Trophoblast cell (in vitro differentiated cells and primary cell): ENCODE measurements at regions not wholly inside any gene's neighbourhood (a gene's known extent, or its start where the extent isn't known, plus 50 kb on each side); places are given as distances from the start of the nearest gene placed in this dataset.

Source experiments
- DNase-seq, 2 donors: peaks; one replicate each; pipeline ENCODE4 v3.0.0-alpha.2; 2016
- H2AFZ ChIP-seq: 2 replicates; pipeline ENCODE4 v1.6.1; 2013; ENCODE audit warnings: low read length, moderate library complexity, mild to moderate bottlenecking; ENCODE audit not compliant: insufficient read depth, poor library complexity
- H2AK5ac ChIP-seq: 2 replicates; pipeline ENCODE4 v1.6.1; 2013; ENCODE audit warnings: mild to moderate bottlenecking, low read length
- H2BK120ac ChIP-seq: 2 replicates; pipeline ENCODE4 v1.6.1; 2013; ENCODE audit warnings: low read length, mild to moderate bottlenecking, moderate library complexity; ENCODE audit not compliant: insufficient read depth, poor library complexity
- H2BK12ac ChIP-seq: 2 replicates; pipeline ENCODE4 v1.6.1; 2013; ENCODE audit warnings: mild to moderate bottlenecking, low read length, moderate library complexity
- H2BK5ac ChIP-seq: 2 replicates; pipeline ENCODE4 v1.6.1; 2013; ENCODE audit warnings: low read length, low read depth, moderate library complexity, mild to moderate bottlenecking; ENCODE audit not compliant: poor library complexity
- H3K14ac ChIP-seq: 2 replicates; pipeline ENCODE4 v1.6.1; 2013; ENCODE audit warnings: mild to moderate bottlenecking, low read length
- H3K18ac ChIP-seq: 2 replicates; pipeline ENCODE4 v1.6.1; 2013; ENCODE audit warnings: mild to moderate bottlenecking, low read length
- H3K23ac ChIP-seq: 2 replicates; pipeline ENCODE4 v1.6.1; 2013; ENCODE audit warnings: low read length
- H3K27ac ChIP-seq: 2 replicates; pipeline ENCODE4 v1.5.1; 2013; ENCODE audit warnings: low read depth, mild to moderate bottlenecking, inconsistent platforms, low read length, moderate library complexity
- H3K27me3 ChIP-seq: 2 replicates; pipeline ENCODE4 v1.6.1; 2013; ENCODE audit warnings: inconsistent platforms, mild to moderate bottlenecking, low read length, moderate library complexity; ENCODE audit not compliant: insufficient read depth
- H3K36me3 ChIP-seq, 2 experiments: 1 replicate in 1 of 2; 2 replicates in 1 of 2; pipeline ENCODE4 v1.6.1; 2013; ENCODE audit warnings: low read length in 2 of 2, mild to moderate bottlenecking in 2 of 2, moderate library complexity in 1 of 2; ENCODE audit not compliant: insufficient read depth in 2 of 2, control insufficient read depth in 1 of 2
- H3K4ac ChIP-seq: 2 replicates; pipeline ENCODE4 v1.6.1; 2013; ENCODE audit warnings: low read depth, mild to moderate bottlenecking, low read length, moderate library complexity
- H3K4me1 ChIP-seq, 2 experiments: 1 replicate in 1 of 2; 2 replicates in 1 of 2; pipeline ENCODE4 v1.6.1; 2013; ENCODE audit warnings: low read length in 2 of 2, mild to moderate bottlenecking in 2 of 2, moderate library complexity in 1 of 2; ENCODE audit not compliant: insufficient read depth in 2 of 2, control insufficient read depth in 1 of 2
- H3K4me2 ChIP-seq: 2 replicates; pipeline ENCODE4 v1.6.1; 2013; ENCODE audit warnings: inconsistent platforms, mild to moderate bottlenecking, low read length, moderate library complexity
- H3K4me3 ChIP-seq: 2 replicates; pipeline ENCODE4 v1.5.1; 2013; ENCODE audit warnings: mild to moderate bottlenecking, low read depth, low read length, inconsistent platforms
- H3K79me1 ChIP-seq: one replicate; pipeline ENCODE4 v1.6.1; 2013; ENCODE audit warnings: low read length
- H3K79me2 ChIP-seq: 2 replicates; pipeline ENCODE4 v1.6.1; 2013; ENCODE audit warnings: low read length, mild to moderate bottlenecking; ENCODE audit not compliant: control insufficient read depth, insufficient read depth, poor library complexity
- H3K9ac ChIP-seq: 2 replicates; pipeline ENCODE4 v1.6.1; 2013; ENCODE audit warnings: mild to moderate bottlenecking, low read length
- H3K9me3 ChIP-seq: 2 replicates; pipeline ENCODE4 v1.6.1; 2013; ENCODE audit warnings: low read depth, mild to moderate bottlenecking, control low read depth, inconsistent platforms, low read length; ENCODE audit not compliant: insufficient read depth
- H4K12ac ChIP-seq: 2 replicates; pipeline ENCODE4 v1.6.1; 2013; ENCODE audit warnings: low read depth, mild to moderate bottlenecking, low read length, moderate library complexity
- H4K8ac ChIP-seq: 2 replicates; pipeline ENCODE4 v1.6.1; 2013; ENCODE audit warnings: low read depth, mild to moderate bottlenecking, low read length, moderate library complexity
- H4K91ac ChIP-seq: one replicate; pipeline ENCODE4 v1.6.1; 2013; ENCODE audit warnings: low read depth, mild to moderate bottlenecking, low read length, moderate library complexity
- WGBS: extraction: QIAGEN DNeasy Blood & Tissue Kit; methylation state at CpG from one replicate; pipeline ENCODE4 v1.1.7; 2013; ENCODE audit warnings: missing lambda C conversion rate; ENCODE audit not compliant: insufficient read length, insufficient coverage; ENCODE audit errors: extremely low coverage; 5-methylcytosine and 5-hydroxymethylcytosine counted together

- Histone ChIP-seq H3K4me2 (peak overlapping the region; percentile 94), H3K36me3 (peaks cover 2 to 5% of the 10 kb centered on the region in 2 experiments), H2BK12ac (no peak overlapping the region), H3K14ac (peak overlapping the region; percentile 79), H3K4me3 (peak overlapping the region; percentile 90), H3K9ac (peak overlapping the region; percentile 73), H3K27me3 (no peaks in the 10 kb centered on the region), H3K27ac (no peak overlapping the region), H3K18ac (peak overlapping the region; percentile 64), H4K91ac (peak overlapping the region; percentile 35), H2AK5ac (no peak overlapping the region), H2BK120ac (no peak overlapping the region), H3K23ac (no peak overlapping the region), H4K8ac (peak overlapping the region; percentile 91), H3K79me2 (peaks cover 5% of the 10 kb centered on the region), H3K4me1 (peaks cover 0 to 6% of the 10 kb centered on the region in 2 experiments), H2BK5ac (peak overlapping the region; percentile 64), H3K79me1 (peaks cover 6% of the 10 kb centered on the region), H4K12ac (no peak overlapping the region), H2AFZ (peak overlapping the region; percentile 91), H3K9me3 (no peaks in the 10 kb centered on the region), H3K4ac (no peak overlapping the region)
- WGBS: no CpG with 5 or more reads among the region's 49 CpGs
- no peak for DNase-seq
Observed at GRCh38 chr19:28727480-28728159, 485.3 kb downstream of the UQCRFS1 start.

GRCh38 chr19:28726533-28727479, 486.1 kb downstream of the UQCRFS1 start:
- no peak overlapping the region for H2BK12ac ChIP-seq
- H4K12ac ChIP-seq: peak overlapping the region; percentile 74
- peak overlapping the region; percentile 64 for H2BK5ac ChIP-seq
- H3K18ac ChIP-seq: peak overlapping the region; percentile 64
- H3K4me3 ChIP-seq: peak overlapping the region; percentile 90
- H3K79me2 ChIP-seq: peaks cover 5% of the 10 kb centered on the region
- no peak for DNase-seq
- no peak overlapping the region for H3K27ac ChIP-seq
- WGBS: no CpG with 5 or more reads among the region's 46 CpGs
- H3K36me3 ChIP-seq: peaks cover 4 to 5% of the 10 kb centered on the region in 2 experiments
- peak overlapping the region; percentile 21 for H3K4ac ChIP-seq
- H3K9me3 ChIP-seq: no peaks in the 10 kb centered on the region
- H2AFZ ChIP-seq: peak overlapping the region; percentile 91
- H3K27me3 ChIP-seq: no peaks in the 10 kb centered on the region
- H3K4me1 ChIP-seq: peaks cover 0 to 6% of the 10 kb centered on the region in 2 experiments
- H4K8ac ChIP-seq: peak overlapping the region; percentile 91
- H3K79me1 ChIP-seq: peaks cover 6% of the 10 kb centered on the region
- no peak overlapping the region for H2AK5ac ChIP-seq
- H3K14ac ChIP-seq: peak overlapping the region; percentile 79
- peak overlapping the region; percentile 63 for H2BK120ac ChIP-seq
- peak overlapping the region; percentile 73 for H3K9ac ChIP-seq
- H3K23ac ChIP-seq: no peak overlapping the region
- H4K91ac ChIP-seq: peak overlapping the region; percentile 35
- H3K4me2 ChIP-seq: peak overlapping the region; percentile 94

GRCh38 chr19:28718909-28719308, 494.0 kb downstream of the UQCRFS1 start:
- Histone ChIP-seq H4K8ac (no peak overlapping the region), H2AFZ (no peak overlapping the region), H3K4me1 (no peaks in the 10 kb centered on the region), H3K18ac (no peak overlapping the region), H2BK120ac (no peak overlapping the region), H3K23ac (no peak overlapping the region), H3K27ac (no peak overlapping the region), H3K9ac (no peak overlapping the region), H2BK12ac (no peak overlapping the region), H4K12ac (no peak overlapping the region), H3K14ac (no peak overlapping the region), H3K27me3 (no peaks in the 10 kb centered on the region), H2BK5ac (no peak overlapping the region), H3K4me2 (no peak overlapping the region), H3K4ac (no peak overlapping the region), H3K9me3 (no peaks in the 10 kb centered on the region), H2AK5ac (no peak overlapping the region), H4K91ac (no peak overlapping the region), H3K79me1 (no peaks in the 10 kb centered on the region), H3K4me3 (no peak overlapping the region), H3K36me3 (peaks cover 6 to 9% of the 10 kb centered on the region in 2 experiments), H3K79me2 (no peaks in the 10 kb centered on the region)
- DNase-seq: no peak
- no CpG with 5 or more reads among the region's 3 CpGs for WGBS

GRCh38 chr19:28715157-28715556, 497.8 kb downstream of the UQCRFS1 start:
- no peak for DNase-seq
- Histone ChIP-seq H4K8ac (no peak overlapping the region), H4K91ac (no peak overlapping the region), H3K4ac (no peak overlapping the region), H2BK120ac (no peak overlapping the region), H3K18ac (no peak overlapping the region), H3K79me2 (no peaks in the 10 kb centered on the region), H3K9me3 (no peaks in the 10 kb centered on the region), H3K23ac (no peak overlapping the region), H3K14ac (no peak overlapping the region), H2BK12ac (no peak overlapping the region), H2AK5ac (no peak overlapping the region), H3K27me3 (no peaks in the 10 kb centered on the region), H3K4me3 (no peak overlapping the region), H2AFZ (no peak overlapping the region), H3K4me1 (no peaks in the 10 kb centered on the region), H4K12ac (no peak overlapping the region), H3K4me2 (no peak overlapping the region), H3K27ac (no peak overlapping the region), H3K9ac (no peak overlapping the region), H3K36me3 (peaks cover 2 to 7% of the 10 kb centered on the region in 2 experiments), H2BK5ac (no peak overlapping the region), H3K79me1 (no peaks in the 10 kb centered on the region)
- WGBS: no CpG with 5 or more reads among the region's 3 CpGs
